NCI-H446 (cell line): ENCODE measurements at regions not wholly inside any gene's neighbourhood (a gene's known extent, or its start where the extent isn't known, plus 50 kb on each side); places are given as distances from the start of the nearest gene placed in this dataset.
"Not testable (repeated sequence)": the region's sequence is repeated elsewhere in the genome, so short reads cannot be mapped to it uniquely, and the experiment has no call there.

Experiments
- DNase-seq, 2 experiments: peaks; one replicate each; lab custom pipeline; 2025; lab: John Stamatoyannopoulos, UW

DNA sequence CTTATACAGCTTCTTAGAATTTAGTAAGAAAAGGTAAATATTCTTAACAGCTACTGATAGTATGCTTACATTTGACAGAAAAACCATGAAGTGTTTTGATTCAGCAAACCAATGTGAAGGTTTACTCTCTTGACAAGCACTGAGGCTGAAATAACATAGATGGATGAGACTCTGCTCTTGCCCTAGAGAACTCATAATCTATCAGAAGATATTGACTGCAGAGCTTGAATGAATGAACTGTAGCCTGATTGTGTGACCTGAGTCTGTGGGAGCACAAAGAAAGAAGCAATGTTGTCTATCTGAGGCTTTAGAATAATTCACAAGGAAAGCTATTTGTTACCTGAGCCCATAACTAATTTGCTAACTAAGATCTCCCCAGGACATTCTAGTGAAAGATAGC is 1235.3 kb downstream of the OLFM4 start:
- DNase-seq, result no peak

DNA sequence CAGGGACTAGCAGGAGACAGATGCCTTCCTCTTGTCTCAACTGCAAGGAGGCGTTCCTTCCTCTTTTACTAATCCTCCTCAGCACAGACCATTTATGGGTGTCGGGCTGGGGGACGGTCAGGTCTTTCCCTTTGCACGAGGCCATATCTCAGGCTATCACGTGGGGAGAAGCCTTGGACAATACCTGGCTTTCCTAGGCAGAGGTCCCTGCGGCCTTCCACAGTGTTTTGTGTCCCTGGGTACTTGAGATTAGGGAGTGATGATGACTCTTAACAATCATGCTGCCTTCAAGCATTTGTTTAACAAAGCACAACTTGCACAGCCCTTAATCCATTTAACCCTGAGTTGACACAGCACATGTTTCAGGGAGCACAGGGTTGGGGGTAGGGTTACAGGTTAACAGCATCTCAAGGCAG is 1238.6 kb downstream of the OLFM4 start:
- not testable (repeated sequence) for DNase-seq

DNA sequence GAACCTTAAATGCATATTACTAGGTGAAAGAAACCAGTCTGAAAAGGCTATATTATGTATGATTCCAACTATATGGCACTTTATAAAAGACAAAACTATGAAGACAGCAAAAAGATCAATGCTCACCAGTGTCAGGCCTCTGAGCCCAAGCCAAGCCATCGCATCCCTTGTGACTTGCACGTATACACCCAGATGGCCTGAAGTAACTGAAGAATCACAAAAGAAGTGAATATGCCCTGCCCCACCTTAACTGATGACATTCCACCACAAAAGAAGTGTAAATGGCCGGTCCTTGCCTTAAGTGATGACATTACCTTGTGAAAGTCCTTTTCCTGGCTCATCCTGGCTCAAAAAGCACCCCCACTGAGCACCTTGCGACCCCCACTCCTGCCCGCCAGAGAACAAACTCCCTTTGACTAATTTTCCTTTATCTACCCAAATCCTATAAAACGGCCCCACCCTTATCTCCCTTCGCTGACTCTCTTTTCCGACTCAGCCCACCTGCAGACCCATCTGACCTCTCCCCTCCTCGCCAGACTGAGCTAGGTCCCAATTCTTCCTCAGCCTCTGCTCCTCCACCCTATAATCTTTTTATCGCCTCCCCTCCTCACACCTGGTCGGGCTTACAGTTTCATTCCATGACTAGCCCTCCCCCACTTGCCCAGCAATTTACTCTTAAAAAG is 1239.5 kb downstream of the OLFM4 start:
- DNase-seq, result not testable (repeated sequence)

DNA sequence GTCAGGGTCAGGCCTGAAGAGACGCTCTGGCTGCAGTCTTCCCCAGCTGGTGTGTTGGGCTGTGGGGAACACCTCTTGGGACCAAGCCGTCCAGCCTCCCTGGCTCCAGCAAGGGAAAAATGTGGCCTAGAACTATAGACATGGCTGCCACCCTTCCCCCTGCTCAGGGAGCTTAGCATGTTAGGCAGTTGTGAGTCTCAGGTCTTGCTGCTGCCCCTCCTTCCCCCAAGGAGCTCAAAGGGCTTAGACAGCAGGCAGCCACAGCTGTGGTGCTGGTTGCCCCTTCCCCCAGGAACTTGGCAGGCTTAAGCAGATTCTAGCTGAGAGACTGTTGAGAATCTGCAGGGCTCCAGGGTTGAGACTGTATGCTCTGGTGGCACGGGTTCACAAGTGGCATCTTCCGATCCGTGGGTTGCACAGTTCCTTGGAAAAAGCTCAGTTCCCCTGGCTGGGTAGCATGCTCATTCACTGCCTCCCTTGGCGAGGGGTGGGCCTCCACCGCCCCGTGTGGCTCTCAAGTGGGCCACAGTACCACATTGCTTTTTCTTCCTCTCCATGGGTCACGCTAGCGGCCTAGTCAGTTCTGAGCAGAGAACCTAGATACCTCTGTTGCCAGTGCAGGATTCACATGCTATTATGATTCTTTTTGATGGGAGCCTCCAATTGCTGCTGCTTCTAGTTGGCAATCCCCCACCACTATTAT is 1258.6 kb downstream of the OLFM4 start:
- no peak for DNase-seq

DNA sequence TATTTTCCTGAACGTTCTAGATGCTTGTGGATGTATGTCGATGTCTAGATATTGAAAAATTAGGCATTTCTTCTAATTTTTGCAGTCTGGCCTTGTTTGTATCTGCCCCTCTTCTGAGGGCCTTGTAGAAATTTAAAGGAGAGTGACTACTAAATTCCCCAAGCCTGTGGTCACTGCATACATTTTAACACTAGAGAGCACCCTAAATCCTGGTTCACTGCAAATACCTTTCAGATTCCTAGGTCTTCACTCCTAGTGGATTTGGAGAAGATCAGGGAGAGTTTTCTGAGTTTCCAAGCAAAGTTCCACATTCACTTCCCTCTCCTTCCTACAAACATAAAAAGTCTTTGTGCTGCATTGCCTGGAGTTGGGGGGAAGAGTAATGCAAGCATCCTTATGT is 1272.5 kb downstream of the OLFM4 start:
- DNase-seq, result no peak

DNA sequence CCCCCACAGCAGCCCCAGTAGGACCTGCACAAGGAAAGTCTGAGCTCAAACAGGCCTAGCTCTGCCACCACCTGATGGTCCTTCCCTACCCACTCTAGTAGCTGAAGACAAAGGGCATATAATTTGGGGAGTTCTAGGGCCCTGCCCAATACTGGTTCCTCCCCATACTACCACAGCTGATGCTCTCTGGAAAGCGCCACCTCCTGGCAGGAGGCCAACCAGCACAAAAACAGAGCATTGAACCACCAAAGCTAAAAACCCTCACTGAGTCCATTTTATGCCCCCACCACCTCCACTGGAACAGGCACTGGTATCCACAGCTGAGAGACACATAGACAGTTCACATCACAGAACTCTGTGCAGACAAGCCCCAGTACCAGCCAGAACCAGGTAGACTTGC is 1276.8 kb downstream of the OLFM4 start:
- no peak for DNase-seq

DNA sequence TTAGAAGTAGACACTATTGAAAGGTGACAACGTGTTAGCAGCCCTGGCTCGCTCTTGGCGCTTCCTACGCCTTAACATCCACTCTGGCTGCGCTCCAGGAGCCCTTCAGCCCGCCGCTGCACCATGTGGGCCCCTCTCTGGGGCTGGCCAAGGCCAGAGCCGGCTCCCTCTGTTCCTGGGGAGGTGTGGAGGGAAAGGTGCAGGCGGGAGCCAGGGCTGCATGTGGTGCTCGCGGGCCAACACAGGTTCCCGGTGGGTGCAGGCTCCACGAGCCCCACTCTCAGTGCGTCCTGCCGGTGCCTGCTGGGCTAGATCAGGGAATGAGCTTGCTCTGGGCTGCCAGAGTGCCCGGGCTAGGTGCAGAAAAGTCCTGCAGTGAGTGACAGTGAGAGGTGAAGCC is 1284.3 kb downstream of the OLFM4 start:
- DNase-seq, result no peak

DNA sequence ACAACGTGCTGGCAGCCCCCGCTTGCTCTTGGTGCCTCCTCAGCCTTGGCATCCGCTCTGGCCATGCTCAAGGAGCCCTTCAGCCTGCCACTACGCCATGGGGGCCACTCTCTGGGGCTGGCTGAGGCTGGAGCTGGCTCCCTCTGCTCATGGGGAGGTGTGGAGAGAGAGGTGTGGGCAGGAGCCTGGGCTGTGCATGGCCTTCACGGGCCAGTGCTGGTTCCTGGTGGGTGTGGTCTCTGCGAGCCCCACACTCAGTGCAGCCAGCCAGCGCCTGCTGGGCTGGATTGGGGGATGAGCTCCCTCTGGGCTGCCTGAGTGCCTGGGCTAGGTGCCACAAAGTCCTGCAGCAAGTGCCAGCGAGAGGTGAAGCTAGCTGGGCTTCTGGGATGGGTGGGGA is 1289.1 kb downstream of the OLFM4 start:
- no peak for DNase-seq

DNA sequence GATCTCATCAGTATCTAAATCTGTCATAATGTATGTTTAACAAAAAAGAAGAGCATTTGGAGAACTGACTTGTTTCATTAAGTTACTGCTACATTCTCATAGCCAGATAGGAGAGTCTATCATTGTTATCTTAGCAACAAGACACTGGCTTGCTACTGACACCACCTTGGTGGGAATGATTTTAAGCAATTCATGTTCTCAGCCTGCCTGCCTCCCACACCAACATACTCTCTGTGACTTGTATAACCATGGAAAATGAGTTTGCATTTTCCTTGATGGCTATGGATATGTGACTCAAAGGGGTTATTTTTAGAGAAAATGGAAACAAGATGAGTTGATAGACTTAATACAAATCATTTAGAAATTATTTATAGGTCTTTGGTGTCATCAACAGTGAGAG is 1308.9 kb downstream of the OLFM4 start:
- no peak for DNase-seq

DNA sequence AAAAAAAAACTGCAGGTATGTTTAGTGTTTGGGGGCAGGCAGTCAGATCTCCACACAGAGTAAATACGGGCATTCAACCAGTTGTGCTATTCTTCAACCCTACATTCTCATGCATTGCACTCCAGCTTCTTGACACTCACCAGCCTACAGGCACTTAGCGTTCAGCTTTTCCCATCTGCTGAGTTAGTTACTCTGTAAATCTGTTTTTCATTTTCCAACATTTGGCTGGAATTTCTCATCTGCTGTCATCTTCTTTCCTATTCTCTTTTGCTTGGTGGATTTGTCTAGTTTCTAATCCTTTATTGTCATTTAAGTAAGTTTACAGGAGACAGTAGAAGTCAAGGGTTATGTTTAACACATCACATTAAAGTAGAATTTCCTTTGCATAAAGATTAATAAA is 1318.9 kb downstream of the OLFM4 start:
- DNase-seq, result no peak

DNA sequence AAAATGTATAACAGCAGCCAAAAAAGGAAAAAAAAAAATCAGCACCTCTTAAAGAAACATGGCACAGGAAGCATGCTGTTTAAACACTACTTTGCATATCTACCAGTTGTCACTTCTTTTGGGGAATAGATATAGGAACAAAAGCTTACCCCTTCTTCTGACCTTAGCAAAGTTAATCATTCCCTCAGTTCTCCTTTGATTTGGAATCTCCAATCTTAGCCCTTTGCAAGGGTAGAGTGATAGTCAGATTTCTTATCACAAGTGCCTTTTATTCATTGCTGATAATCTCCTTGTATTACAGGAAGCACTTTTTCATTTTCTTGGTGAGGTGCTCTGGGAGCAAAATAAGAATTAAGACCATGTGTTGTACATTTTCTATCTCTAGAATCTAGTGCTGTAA is 1327.6 kb downstream of the OLFM4 start:
- no peak for DNase-seq

DNA sequence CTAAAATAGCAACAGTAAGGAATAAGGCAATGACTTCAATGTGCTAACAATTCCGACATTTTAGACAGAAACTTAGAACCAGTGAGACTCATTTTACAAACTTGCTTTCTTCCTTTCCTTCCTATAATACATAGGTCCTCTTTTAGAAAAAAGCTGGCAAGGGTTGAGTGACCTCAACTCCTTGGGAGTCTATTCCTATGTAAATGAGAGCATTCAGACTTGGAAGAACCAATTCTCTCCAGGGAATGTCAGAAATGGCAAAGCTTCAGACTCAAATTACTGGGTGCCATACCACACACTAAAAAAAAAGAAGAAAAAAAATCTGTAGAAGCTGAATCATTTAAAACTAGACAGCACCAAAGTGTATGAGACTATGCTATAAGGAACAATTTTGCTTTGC is 1328.2 kb downstream of the OLFM4 start:
- no peak for DNase-seq

DNA sequence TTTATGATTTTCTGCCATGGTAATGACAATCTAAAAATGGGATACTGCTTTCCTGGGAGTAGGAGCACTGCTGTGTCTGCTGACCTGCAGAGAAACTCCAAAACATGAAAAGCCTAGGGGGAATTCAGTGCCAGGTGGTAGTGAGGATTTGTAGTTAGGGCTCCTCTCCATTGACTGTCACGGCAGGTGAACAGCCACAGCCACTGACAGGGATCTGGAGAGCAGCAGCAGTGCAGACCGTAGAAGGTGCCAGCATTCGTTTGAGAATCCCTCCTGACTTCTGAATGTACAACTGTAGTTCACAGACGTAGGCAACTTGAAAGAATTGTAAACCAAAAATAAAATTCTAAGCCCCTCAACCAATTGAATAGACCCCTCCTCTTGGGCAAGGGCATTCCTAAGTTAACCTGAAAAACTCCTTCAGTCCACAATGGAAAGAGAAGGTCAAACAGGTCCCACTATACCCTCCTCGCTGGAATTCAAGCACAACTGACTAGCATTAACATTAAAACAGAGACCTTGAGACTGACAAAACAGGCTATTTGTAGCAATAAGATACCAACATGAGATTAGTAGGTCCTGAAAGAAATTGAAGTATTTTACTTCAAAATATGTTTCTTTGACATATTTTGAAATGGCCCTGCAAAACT is 1328.8 kb downstream of the OLFM4 start:
- no peak for DNase-seq

DNA sequence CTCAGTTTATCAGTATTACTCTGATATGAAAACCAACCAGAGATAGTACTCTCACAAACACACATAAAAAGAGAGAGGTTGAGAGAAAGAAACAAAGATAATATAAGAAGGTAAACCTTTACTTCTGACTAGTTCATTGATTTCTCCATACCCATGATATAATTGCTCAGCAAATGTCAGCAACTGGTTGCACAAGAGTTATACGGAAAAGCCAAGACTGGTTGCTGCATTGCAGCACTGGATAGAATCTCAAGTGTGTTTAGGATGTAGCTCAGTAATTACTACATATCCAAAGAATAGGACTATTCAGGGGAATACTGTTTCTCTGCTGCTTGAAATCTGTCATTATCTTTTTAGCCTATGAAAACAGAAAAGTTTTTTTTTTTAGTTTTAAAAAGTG is 1332.8 kb downstream of the OLFM4 start:
- no peak for DNase-seq

DNA sequence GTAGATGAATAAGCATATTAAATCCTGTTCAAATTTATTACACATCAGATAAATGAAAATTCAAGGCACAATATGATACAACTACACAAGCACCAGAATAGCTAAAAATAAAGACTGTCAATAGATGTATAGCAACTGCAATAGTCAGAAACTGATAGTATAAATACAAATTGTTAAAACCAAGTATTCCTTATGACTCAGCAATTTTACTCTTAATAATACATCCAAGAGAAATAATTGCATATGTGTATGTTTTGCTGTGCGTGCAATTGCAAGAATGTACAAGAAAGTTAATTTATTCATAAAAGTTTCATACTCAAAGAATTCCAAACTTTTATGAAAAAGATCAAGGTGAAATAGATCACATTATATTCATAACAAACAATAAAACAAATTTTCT is 1338.1 kb downstream of the OLFM4 start:
- DNase-seq, result no peak

DNA sequence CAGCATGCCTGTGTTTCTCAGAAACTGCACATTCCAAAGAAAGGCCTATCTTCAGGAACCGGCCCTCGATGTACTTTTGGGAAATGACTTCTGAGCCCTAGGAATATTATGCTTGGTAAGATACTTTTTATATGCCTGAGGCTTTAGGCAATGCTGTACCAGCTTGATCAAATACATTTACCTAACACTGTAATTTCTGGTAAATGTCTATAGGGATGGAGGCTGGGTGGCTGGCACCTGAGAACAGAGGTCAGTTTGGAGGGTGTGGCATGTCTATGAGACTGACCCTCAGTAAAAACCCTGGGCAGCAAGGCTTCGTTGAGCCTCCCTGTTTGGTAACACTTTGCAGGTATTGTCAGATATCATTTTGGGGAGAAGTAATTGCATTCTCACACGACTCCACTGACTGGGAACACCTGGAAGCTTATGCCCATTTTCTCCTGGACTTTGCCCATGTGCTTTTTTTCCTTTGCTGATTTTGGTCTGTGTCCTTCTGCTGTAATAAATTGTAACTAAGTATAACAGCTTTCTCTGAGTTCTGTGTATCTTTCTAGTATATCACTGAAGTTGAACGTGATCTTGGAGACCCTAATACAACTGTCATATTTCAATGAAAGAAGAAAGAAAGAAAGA is 1339.1 kb downstream of the OLFM4 start:
- DNase-seq, result no peak

DNA sequence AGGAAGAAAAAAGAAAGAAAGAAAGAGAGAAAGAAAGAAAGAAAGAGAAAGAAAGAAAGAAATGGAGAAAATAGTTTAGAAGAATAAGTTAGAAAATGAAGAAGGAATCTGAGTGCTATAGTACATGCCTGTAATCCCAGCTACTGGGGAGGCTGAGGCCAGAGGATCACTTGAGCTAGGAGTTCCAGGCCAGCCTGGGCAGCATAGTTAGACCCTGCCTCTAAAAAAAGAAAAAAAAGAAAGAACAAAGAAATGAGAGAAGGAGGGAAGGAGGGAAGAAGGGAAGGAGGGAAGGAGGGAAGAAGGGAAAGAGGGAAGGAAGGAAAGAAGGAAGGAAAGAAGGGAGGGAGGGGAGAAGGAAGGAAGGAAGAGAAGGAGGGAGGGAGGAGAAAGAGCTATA is 1339.8 kb downstream of the OLFM4 start:
- no peak for DNase-seq

DNA sequence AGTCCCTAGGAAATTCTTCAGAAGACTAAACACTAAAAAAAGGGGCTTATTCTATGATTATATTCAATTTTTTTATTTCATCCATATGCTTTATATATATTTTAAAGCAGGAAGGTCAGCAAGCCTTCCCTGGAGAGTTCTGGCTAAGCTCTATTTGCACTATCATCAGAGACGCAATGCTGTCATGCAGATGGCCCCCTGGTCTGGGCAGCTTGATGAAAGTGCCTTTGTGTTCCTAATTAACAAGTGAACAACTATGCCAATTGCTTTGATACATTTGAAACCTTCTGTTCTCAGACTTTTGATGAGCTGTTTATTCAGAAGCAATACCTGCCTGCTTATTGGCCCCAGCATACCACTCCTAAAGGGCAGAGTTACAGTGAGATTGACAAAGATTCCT is 1344.6 kb downstream of the OLFM4 start:
- peak in 1 of 2 experiments; percentile 25 for DNase-seq

DNA sequence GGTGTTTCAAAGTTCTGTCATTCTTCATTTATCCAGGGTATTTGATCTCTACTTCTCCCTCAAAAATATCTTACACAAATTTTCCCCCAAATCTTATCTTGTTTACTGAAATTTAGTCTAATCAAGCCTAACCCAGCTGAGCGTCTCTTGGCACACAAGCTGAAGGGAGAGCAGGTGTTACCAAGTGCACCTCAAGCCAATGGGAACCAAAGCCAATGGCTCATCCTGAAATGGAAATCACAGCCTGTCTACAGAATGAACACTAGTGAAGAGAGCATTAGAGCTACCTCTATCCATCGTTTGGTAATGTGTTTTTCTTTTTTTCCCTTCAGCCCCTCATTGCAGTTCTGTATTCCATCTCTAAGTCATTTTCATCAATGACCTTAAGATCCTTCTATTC is 1350.8 kb downstream of the OLFM4 start:
- DNase-seq, result no peak

DNA sequence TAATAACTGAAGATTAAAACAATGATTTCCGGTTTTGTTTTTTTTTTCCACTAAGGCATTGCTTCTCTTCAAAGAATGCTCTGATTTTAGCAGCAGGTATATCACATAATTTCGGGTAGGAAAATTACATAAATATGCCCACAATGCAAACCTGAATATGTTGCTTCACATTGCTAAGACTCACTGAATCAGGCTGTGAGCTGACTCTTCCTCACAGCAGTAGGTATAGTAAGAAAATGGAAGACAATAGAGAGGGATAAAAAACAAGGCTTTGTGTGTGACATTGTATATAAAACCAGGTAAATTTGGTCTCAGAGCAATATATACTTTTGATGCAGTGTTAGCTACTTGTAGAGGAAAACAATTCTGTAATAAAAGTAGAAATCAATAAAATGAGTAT is 1355.0 kb downstream of the OLFM4 start:
- DNase-seq, result no peak

DNA sequence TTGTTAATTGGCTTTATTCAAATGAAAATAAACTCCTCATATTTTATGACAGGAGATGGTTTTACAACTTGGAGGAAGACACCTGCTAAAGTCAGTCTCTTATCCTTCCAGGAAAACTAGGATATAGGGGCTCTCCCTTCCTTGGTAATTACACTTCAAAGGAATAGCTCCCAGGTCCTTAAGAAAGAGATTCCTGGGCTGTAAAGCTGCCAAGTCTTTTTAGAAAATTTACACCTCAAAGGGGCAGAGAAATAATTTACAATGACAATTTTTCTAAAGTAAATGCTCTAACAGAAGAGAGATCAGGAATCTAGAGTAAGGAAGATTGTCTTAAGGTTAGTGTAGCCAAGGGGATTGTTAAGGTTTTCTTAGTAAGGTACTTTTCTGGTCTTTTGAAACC is 1359.0 kb downstream of the OLFM4 start:
- no peak for DNase-seq

DNA sequence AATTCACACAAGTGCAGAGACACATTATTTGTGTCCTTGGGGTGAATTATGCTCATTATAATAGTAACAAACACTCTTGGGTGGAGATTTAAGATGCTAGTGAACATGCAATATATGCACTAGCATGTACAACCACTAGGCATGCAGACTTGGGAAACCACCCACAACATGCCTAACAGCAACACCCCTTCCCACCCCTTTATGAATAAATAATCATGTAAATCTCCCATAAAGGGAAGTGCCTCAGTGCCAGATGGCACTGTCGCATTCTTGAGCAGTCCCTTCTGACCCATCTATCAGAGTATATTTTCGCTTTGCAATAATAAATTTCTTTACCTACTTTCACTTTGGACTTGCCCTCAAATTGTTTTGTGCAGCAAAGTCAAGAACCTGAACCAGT is 1362.2 kb downstream of the OLFM4 start:
- no peak for DNase-seq
